ENCODE measurements at regions not wholly inside any gene's neighbourhood (a gene's known extent, or its start where the extent isn't known, plus 50 kb on each side); places are given as distances from the start of the nearest gene placed in this dataset. TPM values are rescaled to one million over a fixed set of nuclear protein-coding genes. Genes with fewer than 3 reads are reported as not detected.

GRCh38 chr3:78529601-78530000 lies 1238.2 kb downstream of the ROBO1 start:
- Histone ChIP-seq H3K27me3 (ENCODE audit: control insufficient read depth, insufficient read depth, low read length) (no peaks in the 10 kb centered on the region), H3K36me3 (ENCODE audit: insufficient read depth, low read length) (no peaks in the 10 kb centered on the region), H3K9ac (ENCODE audit: low read depth, low read length) (no peak overlapping the region), H3K4me3 (ENCODE audit: low read length) (no peak overlapping the region), H3K4me1 (ENCODE audit: control insufficient read depth, insufficient read depth, low read length) (no peaks in the 10 kb centered on the region), H3K9me3 (replicated peaks; ENCODE audit: low read length) (no peaks in the 10 kb centered on the region), H3K4me2 (ENCODE audit: low read length) (no peak overlapping the region)

GRCh38 chr3:78540485-78540884 lies 1227.3 kb downstream of the ROBO1 start:
- Histone ChIP-seq H3K27me3 (ENCODE audit: control insufficient read depth, insufficient read depth, low read length) (no peaks in the 10 kb centered on the region), H3K4me2 (ENCODE audit: low read length) (no peak overlapping the region), H3K4me1 (ENCODE audit: control insufficient read depth, insufficient read depth, low read length) (no peaks in the 10 kb centered on the region), H3K36me3 (ENCODE audit: insufficient read depth, low read length) (no peaks in the 10 kb centered on the region), H3K9ac (ENCODE audit: low read depth, low read length) (no peak overlapping the region), H3K9me3 (replicated peaks; ENCODE audit: low read length) (no peaks in the 10 kb centered on the region), H3K4me3 (ENCODE audit: low read length) (no peak overlapping the region)

GRCh38 chr3:78545827-78546226 lies 1222.0 kb downstream of the ROBO1 start:
- Histone ChIP-seq H3K4me1 (ENCODE audit: control insufficient read depth, insufficient read depth, low read length) (no peaks in the 10 kb centered on the region), H3K4me3 (ENCODE audit: low read length) (no peak overlapping the region), H3K9ac (ENCODE audit: low read depth, low read length) (no peak overlapping the region), H3K9me3 (replicated peaks; ENCODE audit: low read length) (no peaks in the 10 kb centered on the region), H3K27me3 (ENCODE audit: control insufficient read depth, insufficient read depth, low read length) (no peaks in the 10 kb centered on the region), H3K36me3 (ENCODE audit: insufficient read depth, low read length) (no peaks in the 10 kb centered on the region), H3K4me2 (ENCODE audit: low read length) (no peak overlapping the region)

Small RNA genes lying in the stretch of these regions (small RNA-seq; reads per million reads assigned to genes)
- gene RN7SKP61 (not detected), gene RN7SL647P (not detected), gene RNU6-217P (not detected)
